Neuronal stem cell (in vitro differentiated cells): ENCODE measurements at regions not wholly inside any gene's neighbourhood (a gene's known extent, or its start where the extent isn't known, plus 50 kb on each side); places are given as distances from the start of the nearest gene placed in this dataset.

Source experiments
- DNase-seq: peaks from one replicate; pipeline ENCODE4 v3.0.0-alpha.2; 2013; ENCODE audit warnings: low spot score
- H2AFZ ChIP-seq: one replicate; pipeline ENCODE4 v1.6.1; 2013; ENCODE audit warnings: mild to moderate bottlenecking, low read length, inconsistent platforms
- H2AK5ac ChIP-seq: 2 replicates; pipeline ENCODE4 v1.6.1; 2013; ENCODE audit warnings: low read depth, mild to moderate bottlenecking, inconsistent platforms, low read length, moderate library complexity, mixed read lengths
- H2BK120ac ChIP-seq: 2 replicates; pipeline ENCODE4 v1.6.1; 2013; ENCODE audit warnings: low read depth, mild to moderate bottlenecking, inconsistent platforms, low read length, moderate library complexity, mixed read lengths
- H2BK12ac ChIP-seq: one replicate; pipeline ENCODE4 v1.6.1; 2013; ENCODE audit warnings: low read length, inconsistent platforms
- H2BK15ac ChIP-seq: 2 replicates; pipeline ENCODE4 v1.6.1; 2013; ENCODE audit warnings: mild to moderate bottlenecking, low read length, inconsistent platforms, mixed read lengths
- H2BK5ac ChIP-seq: one replicate; pipeline ENCODE4 v1.6.1; 2013; ENCODE audit warnings: inconsistent platforms, mild to moderate bottlenecking, low read length, moderate library complexity
- H3K14ac ChIP-seq: one replicate; pipeline ENCODE4 v1.6.1; 2013; ENCODE audit warnings: low read length, inconsistent platforms
- H3K18ac ChIP-seq: 2 replicates; pipeline ENCODE4 v1.6.1; 2013; ENCODE audit warnings: low read length, inconsistent platforms
- H3K23ac ChIP-seq: 2 replicates; pipeline ENCODE4 v1.6.1; 2013; ENCODE audit warnings: low read depth, mild to moderate bottlenecking, mixed read lengths, low read length, inconsistent platforms; ENCODE audit not compliant: poor library complexity
- H3K27ac ChIP-seq: replicated peaks from 3 replicates; pipeline ENCODE4 v1.5.1; 2013; ENCODE audit warnings: low read length, inconsistent platforms
- H3K27me3 ChIP-seq, 3 experiments: 2 replicates each; pipeline ENCODE4 v1.6.1; 2013; ENCODE audit warnings: low read length in 3 of 3, mild to moderate bottlenecking in 2 of 3, inconsistent platforms in 1 of 3, low read depth in 1 of 3, mixed read lengths in 1 of 3, moderate library complexity in 1 of 3; ENCODE audit not compliant: control insufficient read depth in 3 of 3, insufficient read depth in 3 of 3
- H3K36me3 ChIP-seq, 2 donors: replicated peaks in 1 of 2; 2 replicates each; pipeline ENCODE4 v1.6.1; 2013; ENCODE audit warnings: low read length in 2 of 2; ENCODE audit not compliant: control insufficient read depth in 2 of 2, insufficient read depth in 2 of 2
- H3K4ac ChIP-seq: 2 replicates; pipeline ENCODE4 v1.6.1; 2013; ENCODE audit warnings: inconsistent platforms, mild to moderate bottlenecking, low read length, moderate library complexity
- H3K4me1 ChIP-seq, 2 donors: 1 replicate in 1 of 2; 2 replicates in 1 of 2; pipeline ENCODE4 v1.6.1; 2013; ENCODE audit warnings: low read length in 2 of 2, low read depth in 1 of 2; ENCODE audit not compliant: control insufficient read depth in 2 of 2, insufficient read depth in 1 of 2
- H3K4me2 ChIP-seq: one replicate; pipeline ENCODE4 v1.6.1; 2013; ENCODE audit warnings: mild to moderate bottlenecking, low read length, inconsistent platforms; ENCODE audit not compliant: insufficient read depth, poor library complexity, severe bottlenecking
- H3K4me3 ChIP-seq, 2 donors: 2 replicates each; pipeline ENCODE4 v1.5.1; 2013; ENCODE audit warnings: low read length in 2 of 2, mild to moderate bottlenecking in 2 of 2, inconsistent platforms in 1 of 2, moderate library complexity in 1 of 2
- H3K79me1 ChIP-seq: one replicate; pipeline ENCODE4 v1.6.1; 2013; ENCODE audit warnings: low read depth, mild to moderate bottlenecking, inconsistent platforms, low read length, moderate library complexity
- H3K9ac ChIP-seq: one replicate; pipeline ENCODE4 v1.6.1; 2013; ENCODE audit warnings: mild to moderate bottlenecking, low read depth, low read length, inconsistent platforms; ENCODE audit not compliant: poor library complexity
- H3K9me3 ChIP-seq, 2 donors: replicated peaks in 1 of 2; 2 replicates each; pipeline versions ENCODE3 to v1.6.1; 2013; ENCODE audit warnings: low read length in 2 of 2, mild to moderate bottlenecking in 2 of 2, inconsistent platforms in 1 of 2, low read depth in 1 of 2, mixed read lengths in 1 of 2, moderate library complexity in 1 of 2; ENCODE audit not compliant: control insufficient read depth in 2 of 2, insufficient read depth in 1 of 2
- H4K8ac ChIP-seq: one replicate; pipeline ENCODE4 v1.6.1; 2013; ENCODE audit warnings: low read depth, mild to moderate bottlenecking, inconsistent platforms, low read length, moderate library complexity
- H4K91ac ChIP-seq: one replicate; pipeline ENCODE4 v1.6.1; 2013; ENCODE audit warnings: low read length, low read depth, mild to moderate bottlenecking, inconsistent platforms; ENCODE audit not compliant: poor library complexity
- WGBS, 2 donors: extraction: QIAGEN DNeasy Blood & Tissue Kit; methylation state at CpG; one replicate each; pipeline ENCODE4 v1.1.7; 2013; ENCODE audit warnings: missing lambda C conversion rate in 2 of 2, mixed read lengths in 1 of 2; ENCODE audit not compliant: insufficient read length in 2 of 2, insufficient replicate concordance in 1 of 2; ENCODE audit errors: extremely low coverage in 2 of 2; 5-methylcytosine and 5-hydroxymethylcytosine counted together

DNA sequence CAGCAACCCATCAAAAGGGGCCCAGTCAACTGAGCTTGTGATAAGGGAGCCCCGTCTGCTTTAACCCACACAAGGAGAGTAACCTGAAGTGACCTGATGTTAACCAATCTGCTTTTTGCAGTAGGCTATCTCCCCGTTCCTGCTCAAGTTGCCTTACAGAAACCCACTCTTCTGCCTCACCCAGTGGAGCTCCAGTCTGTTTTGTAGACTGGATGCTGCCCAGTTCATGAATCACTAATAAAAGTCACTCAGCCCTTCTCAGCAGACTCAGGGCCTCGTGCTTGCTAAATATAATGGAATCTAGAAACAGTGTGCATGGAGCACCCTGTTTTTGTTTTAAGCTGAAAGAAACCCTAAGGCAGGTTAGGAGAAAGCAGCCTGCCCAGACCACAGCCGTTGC lies 312.3 kb downstream of the FBXW7 start:
- no peak overlapping the region for H2BK15ac ChIP-seq
- H3K27ac ChIP-seq, result no peak overlapping the region
- H2BK5ac ChIP-seq, result peak overlapping the region; percentile 7
- H2BK120ac ChIP-seq, result no peak overlapping the region
- DNase-seq, result no peak
- no peaks in the 10 kb centered on the region for H3K36me3 ChIP-seq
- no peak overlapping the region for H2AFZ ChIP-seq
- no peak overlapping the region for H3K4me3 ChIP-seq
- H3K18ac ChIP-seq, result no peak overlapping the region
- H2BK12ac ChIP-seq, result no peak overlapping the region
- H3K14ac ChIP-seq, result no peak overlapping the region
- no peak overlapping the region for H3K4ac ChIP-seq
- no peak overlapping the region for H2AK5ac ChIP-seq
- peaks cover 0 to 2% of the 10 kb centered on the region in 2 donors for H3K9me3 ChIP-seq
- no CpG with 5 or more reads among the region's 4 CpGs for WGBS, 2 donors
- H3K4me2 ChIP-seq, result no peak overlapping the region
- no peaks in the 10 kb centered on the region for H3K79me1 ChIP-seq
- H4K91ac ChIP-seq, result no peak overlapping the region
- H3K4me1 ChIP-seq, result peaks cover 0 to 4% of the 10 kb centered on the region in 2 donors
- H4K8ac ChIP-seq, result no peak overlapping the region
- no peak overlapping the region for H3K9ac ChIP-seq
- H3K23ac ChIP-seq, result no peak overlapping the region
- H3K27me3 ChIP-seq, result no peaks in the 10 kb centered on the region

DNA sequence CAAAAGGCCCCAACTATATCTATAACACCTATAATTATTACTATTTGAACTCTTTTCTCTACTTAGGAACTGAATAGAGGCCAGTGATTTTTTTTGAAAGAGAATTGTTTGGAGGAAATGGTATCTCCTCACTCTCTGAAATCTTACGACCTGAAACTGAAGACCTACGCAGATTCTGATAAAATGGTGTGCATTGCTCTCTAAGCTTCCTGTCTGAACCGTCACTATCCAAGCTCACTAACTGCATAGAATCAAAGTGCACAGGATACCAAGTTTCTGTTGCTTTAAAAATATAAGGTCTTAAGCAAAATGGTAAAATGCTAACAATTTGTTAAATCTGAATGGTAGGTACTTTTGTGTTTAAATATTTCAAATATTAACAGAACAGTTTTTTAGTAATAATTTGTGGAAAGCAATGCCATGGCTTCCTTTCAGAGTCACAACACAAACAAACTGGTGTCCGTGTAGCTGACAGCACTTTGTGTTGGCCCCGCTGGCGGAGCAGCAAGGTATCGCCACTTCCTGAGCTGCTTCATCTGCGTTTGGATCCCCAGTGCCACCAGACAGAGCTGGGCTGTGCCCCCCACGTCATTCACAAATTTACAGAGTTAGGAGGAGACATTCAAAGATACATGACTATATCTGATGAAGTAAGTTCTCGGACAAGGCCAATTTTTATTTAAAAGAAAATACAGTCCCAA lies 313.9 kb downstream of the FBXW7 start:
- Histone ChIP-seq H2AFZ (no peak overlapping the region), H3K79me1 (no peaks in the 10 kb centered on the region), H3K4me3 (no peak overlapping the region), H2BK12ac (no peak overlapping the region), H4K91ac (no peak overlapping the region), H3K4me2 (no peak overlapping the region), H2BK120ac (no peak overlapping the region), H3K27ac (no peak overlapping the region), H4K8ac (no peak overlapping the region), H3K9ac (no peak overlapping the region), H3K18ac (no peak overlapping the region), H2BK5ac (no peak overlapping the region), H3K27me3 (no peaks in the 10 kb centered on the region), H3K4me1 (peaks cover 0 to 9% of the 10 kb centered on the region in 2 donors), H3K36me3 (no peaks in the 10 kb centered on the region), H3K4ac (no peak overlapping the region), H2AK5ac (no peak overlapping the region), H3K23ac (no peak overlapping the region), H3K9me3 (peaks cover 0 to 2% of the 10 kb centered on the region in 2 donors), H2BK15ac (no peak overlapping the region), H3K14ac (no peak overlapping the region)
- no CpG with 5 or more reads among the region's 10 CpGs for WGBS, 2 donors
- DNase-seq, result no peak

DNA sequence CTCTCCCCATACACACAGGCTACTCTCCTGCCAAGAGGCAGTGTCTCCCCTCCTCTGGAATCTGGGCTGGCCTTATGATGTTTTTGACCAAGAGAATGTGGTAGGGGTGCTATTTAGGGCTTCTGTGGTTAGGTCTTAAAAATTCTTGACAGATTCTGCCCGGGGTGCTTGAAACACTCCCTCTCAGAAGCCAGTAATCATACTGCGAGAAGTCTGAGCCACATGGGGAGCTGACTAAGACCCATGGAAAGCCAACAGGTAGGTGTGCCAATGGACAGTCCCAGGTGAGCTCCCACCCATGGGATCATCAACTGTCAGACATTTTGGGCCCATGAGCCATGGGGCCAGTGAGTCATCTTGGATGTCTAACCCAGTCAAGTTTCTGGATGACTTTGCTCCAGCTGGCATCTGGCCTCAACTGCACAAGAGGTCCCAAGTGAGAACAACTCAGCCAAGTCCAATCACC lies 315.7 kb downstream of the FBXW7 start:
- DNase-seq, result no peak
- no peak overlapping the region for H2BK5ac ChIP-seq
- H3K9me3 ChIP-seq, result peaks cover 0 to 2% of the 10 kb centered on the region in 2 donors
- peak overlapping the region; percentile 26 for H2BK12ac ChIP-seq
- H2AFZ ChIP-seq, result no peak overlapping the region
- H2AK5ac ChIP-seq, result peak overlapping the region; percentile 51
- H3K9ac ChIP-seq, result no peak overlapping the region
- H3K18ac ChIP-seq, result no peak overlapping the region
- H4K91ac ChIP-seq, result no peak overlapping the region
- H3K4me3 ChIP-seq, result no peak overlapping the region
- H4K8ac ChIP-seq, result no peak overlapping the region
- H3K23ac ChIP-seq, result no peak overlapping the region
- H3K4me2 ChIP-seq, result no peak overlapping the region
- no peaks in the 10 kb centered on the region for H3K79me1 ChIP-seq
- WGBS, 2 donors, result no CpG with 5 or more reads among the region's 2 CpGs
- H3K4me1 ChIP-seq, result peaks cover 0 to 9% of the 10 kb centered on the region in 2 donors
- no peaks in the 10 kb centered on the region for H3K36me3 ChIP-seq
- no peak overlapping the region for H2BK15ac ChIP-seq
- H3K14ac ChIP-seq, result peak overlapping the region; percentile 11
- H3K27ac ChIP-seq, result no peak overlapping the region
- no peak overlapping the region for H3K4ac ChIP-seq
- no peaks in the 10 kb centered on the region for H3K27me3 ChIP-seq
- no peak overlapping the region for H2BK120ac ChIP-seq

DNA sequence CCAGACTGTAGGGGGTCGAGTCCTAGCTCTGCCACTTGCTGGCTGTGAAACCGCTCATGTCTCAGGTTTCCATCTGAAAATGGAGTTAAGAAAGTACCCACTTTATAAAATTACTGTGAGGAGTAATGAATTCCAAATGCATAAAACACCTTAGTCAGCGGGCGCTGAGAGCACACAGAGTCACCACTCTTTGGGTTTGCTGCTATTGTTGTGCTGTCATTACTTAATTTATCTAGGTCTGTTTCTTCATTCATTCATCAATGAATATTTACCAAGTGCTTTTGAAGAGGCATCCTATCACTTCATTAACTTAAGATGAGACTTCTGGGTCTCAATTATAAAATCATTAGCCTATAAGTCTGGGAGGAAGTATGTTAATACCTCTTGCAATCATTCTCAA lies 317.3 kb downstream of the FBXW7 start:
- no peak for DNase-seq
- H3K36me3 ChIP-seq, result no peaks in the 10 kb centered on the region

More for the DNA sequence above, 317.3 kb downstream of the FBXW7 start:
- H2BK15ac ChIP-seq, result no peak overlapping the region
- no peak overlapping the region for H4K8ac ChIP-seq
- no peak overlapping the region for H3K23ac ChIP-seq
- H3K9ac ChIP-seq, result no peak overlapping the region
- no peak overlapping the region for H2BK120ac ChIP-seq
- peaks cover 0 to 4% of the 10 kb centered on the region in 2 donors for H3K4me1 ChIP-seq
- no peak overlapping the region for H3K4ac ChIP-seq
- H3K27ac ChIP-seq, result no peak overlapping the region
- no peak overlapping the region for H3K18ac ChIP-seq
- H3K79me1 ChIP-seq, result no peaks in the 10 kb centered on the region
- H3K4me3 ChIP-seq, result no peak overlapping the region
- H2BK12ac ChIP-seq, result no peak overlapping the region
- H3K4me2 ChIP-seq, result no peak overlapping the region
- H3K27me3 ChIP-seq, result no peaks in the 10 kb centered on the region
- H3K14ac ChIP-seq, result no peak overlapping the region
- peaks cover 0 to 2% of the 10 kb centered on the region in 2 donors for H3K9me3 ChIP-seq
- no peak overlapping the region for H2AFZ ChIP-seq
- no peak overlapping the region for H2BK5ac ChIP-seq
- no CpG with 5 or more reads among the region's 4 CpGs for WGBS, 2 donors
- H4K91ac ChIP-seq, result no peak overlapping the region
- H2AK5ac ChIP-seq, result no peak overlapping the region
